Left ventricle myocardium superior (tissue), 1 donor: ENCODE measurements at regions not wholly inside any gene's neighbourhood (a gene's known extent, or its start where the extent isn't known, plus 50 kb on each side); places are given as distances from the start of the nearest gene placed in this dataset.
A peak's percentile ranks its signal among the peaks of the same experiment; 100 is the strongest.

ENCODE experiments used
- ATAC-seq: fragments of 200-7000 bp; cut with Tn5 transposase; one replicate; pipeline ENCODE4 v1.9.1; 2020; ENCODE audit warnings: mild to moderate bottlenecking, moderate library complexity
- DNase-seq: peaks from one replicate; pipeline ENCODE4 v3.0.0-alpha.2; 2020
- intact Hi-C: fragments of 100-400 bp; cut with micrococcal nuclease; formaldehyde crosslinking; loops from one replicate; pipeline ENCODE4 v1.11.0; 2022
- donor health status: DM: no; HTN: yes; CAD: no; lungs with severe emphysema.

DNA sequence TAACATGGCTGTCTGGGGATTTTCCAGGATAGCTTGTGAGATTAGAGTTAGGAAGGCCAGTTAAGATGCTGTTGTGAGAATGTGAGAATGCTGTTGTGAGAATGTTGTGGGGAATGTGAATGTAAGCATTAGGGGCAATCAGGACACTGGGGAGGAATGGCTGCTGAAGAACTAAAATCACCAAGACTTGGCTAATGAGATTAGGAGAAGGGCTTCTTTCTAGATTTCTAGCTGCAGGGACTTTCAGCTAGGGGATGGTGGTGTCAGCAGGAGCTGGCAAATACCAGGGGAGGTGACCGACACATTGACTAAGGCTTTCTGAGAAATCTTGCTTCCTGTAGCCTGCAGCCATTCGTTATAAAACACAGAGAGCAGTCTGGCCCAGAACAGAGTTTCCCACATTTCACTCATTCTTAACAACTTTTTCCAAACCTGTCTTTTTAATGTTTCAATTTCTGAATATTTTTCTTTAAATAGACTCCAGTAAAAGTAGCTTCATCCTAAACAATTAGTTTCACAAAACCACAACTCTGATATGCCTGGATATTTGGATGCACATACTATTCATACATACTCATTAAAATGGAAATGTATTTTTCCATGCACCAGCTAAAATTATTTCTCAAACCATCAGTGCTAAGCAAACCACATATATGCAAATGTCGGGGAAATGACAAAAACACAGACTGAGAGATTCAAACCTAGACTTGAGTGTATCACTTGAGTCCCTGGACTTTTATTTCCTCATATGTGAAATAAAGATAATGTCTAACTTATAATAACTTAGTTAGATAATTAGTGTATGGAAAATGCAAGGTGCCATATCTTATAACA is 89.3 kb upstream of the TNC start:
- DNase-seq (no peak), ATAC-seq (no peak)
- intact Hi-C loops: no loop called here

- no peak for ATAC-seq
- intact Hi-C loops: no loop called here
- no peak for DNase-seq
These were observed 90.5 kb upstream of the TNC start for GRCh38 chr9:115208501-115208900.

- intact Hi-C loops: no loop called here
- no peak for ATAC-seq
- DNase-seq: no peak
These were observed 91.8 kb upstream of the TNC start for GRCh38 chr9:115209601-115210306.

- ATAC-seq (no peak), DNase-seq (no peak)
- intact Hi-C loops: no loop called here
These were observed 92.7 kb upstream of the TNC start for GRCh38 chr9:115210699-115211098.

DNA sequence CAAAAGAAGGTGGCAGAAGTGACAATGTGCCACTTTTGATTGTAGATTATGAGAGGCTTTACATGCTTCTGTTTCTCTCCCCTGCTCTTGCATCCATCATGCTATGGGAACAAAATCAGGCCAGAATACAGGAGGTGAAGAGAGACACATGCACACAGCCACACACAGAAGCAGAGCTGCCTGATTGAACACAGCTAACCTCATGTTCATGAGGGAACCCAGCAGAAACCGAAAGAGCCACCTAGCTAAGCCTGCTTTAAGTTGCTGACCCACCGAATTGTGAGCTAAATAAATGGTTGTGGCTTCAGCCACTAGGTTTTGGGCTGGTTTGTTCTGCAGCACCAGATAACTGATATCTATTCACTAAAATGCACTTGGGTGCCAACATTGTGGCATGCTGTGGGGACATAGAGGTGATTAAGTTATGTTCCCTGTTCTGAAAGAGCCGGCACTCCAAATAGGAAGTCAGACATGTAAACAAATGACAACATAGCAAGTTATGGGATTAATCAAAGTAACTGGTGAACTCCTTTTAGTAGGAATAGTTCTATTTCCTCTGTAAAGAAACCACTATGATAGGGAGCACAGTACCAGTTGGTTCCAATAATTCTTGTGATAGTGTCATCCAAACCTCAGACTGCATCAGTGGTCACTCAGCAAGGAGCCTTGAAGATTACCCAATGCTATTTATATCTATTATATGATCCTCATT is 93.6 kb upstream of the TNC start:
- ATAC-seq: peak; percentile 9
- intact Hi-C loops: no loop called here

GRCh38 chr9:115212125-115212605 is 94.2 kb upstream of the TNC start:
- DNase-seq: no peak
- no peak for ATAC-seq
- intact Hi-C loops: no loop called here

More for the DNA sequence above, 93.6 kb upstream of the TNC start:
- DNase-seq: no peak

DNA sequence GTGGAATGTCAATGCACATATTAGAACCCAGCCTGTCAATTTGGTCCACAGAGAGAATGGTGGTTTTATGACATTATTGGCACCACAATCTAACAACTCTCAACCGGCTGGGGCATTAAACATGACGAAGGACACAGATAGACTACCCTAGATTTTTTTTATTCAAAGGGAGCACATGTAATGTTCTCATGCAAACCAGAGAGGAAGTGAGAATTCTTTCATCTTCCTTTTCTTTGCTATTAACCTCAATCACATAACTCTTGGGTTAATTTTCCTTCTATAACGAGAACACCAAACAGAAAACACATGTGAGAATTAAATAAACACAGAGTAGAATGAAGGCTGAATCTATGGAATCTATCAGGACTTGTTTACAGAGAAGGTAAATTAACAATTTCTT is 94.9 kb upstream of the TNC start:
- no peak for ATAC-seq
- intact Hi-C loops: no loop called here
- DNase-seq: no peak

DNA sequence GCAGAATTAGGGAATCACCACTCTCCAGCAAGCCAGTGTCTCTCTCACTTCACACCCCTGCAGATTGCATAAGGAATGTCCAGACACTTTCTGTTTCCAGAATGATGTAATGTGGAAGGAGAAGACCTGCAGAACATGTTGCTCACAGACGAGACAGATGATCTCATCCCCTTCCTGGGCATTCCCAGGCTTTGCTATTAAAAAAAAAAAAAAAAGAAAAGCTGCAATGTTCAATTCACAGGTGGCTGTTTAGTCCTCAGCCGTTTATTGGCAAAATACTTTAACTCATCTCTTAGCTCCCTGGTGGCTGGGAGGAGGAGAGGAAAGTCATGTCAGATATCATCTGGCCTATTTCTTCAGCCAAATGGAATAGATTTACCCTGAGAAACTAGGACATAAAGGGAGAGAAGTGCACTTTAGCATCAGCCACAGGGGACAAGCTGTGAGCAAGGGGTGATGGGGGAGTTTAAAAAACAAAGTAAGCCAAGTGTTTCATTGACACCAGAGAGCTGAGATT is 95.9 kb upstream of the TNC start:
- intact Hi-C loops: no loop called here
- DNase-seq: no peak
- peak; percentile 97 for ATAC-seq

- no peak for ATAC-seq
- intact Hi-C loops: no loop called here
- DNase-seq: no peak
These were observed 98.9 kb upstream of the TNC start for GRCh38 chr9:115216873-115217272.

DNA sequence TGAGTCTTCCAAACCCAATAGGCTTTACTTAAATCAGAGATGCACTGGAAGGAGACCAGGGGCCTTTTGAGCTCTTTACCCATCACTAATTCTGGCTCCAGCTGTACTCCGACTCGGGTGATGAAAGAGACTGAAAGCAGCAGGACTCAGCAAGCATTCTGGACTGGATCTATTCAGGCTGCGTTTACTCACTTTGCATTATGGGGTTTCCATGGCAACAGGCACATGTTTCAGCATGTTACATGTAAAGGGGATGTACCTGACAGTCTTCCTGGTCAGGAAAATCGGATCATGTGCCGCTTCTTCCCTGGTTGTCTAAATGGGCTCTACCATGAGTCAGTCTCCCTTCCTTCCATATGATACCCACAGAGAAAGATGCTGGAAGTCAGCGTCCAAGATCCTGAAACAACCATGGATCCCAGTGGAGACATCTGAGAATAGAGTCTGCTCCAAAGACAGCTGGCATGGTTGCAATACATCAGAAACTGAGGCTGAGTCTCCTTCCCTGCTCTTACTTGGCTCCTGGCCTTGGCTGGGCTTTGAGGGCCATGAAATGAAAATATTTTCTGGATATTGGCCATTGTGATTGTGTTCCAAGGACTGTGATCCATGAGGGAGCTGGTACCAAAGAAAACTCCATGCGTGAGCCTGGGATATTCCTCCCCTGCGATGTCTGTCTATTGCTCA is 102.5 kb upstream of the TNC start:
- intact Hi-C loops: no loop called here
- DNase-seq: no peak

DNA sequence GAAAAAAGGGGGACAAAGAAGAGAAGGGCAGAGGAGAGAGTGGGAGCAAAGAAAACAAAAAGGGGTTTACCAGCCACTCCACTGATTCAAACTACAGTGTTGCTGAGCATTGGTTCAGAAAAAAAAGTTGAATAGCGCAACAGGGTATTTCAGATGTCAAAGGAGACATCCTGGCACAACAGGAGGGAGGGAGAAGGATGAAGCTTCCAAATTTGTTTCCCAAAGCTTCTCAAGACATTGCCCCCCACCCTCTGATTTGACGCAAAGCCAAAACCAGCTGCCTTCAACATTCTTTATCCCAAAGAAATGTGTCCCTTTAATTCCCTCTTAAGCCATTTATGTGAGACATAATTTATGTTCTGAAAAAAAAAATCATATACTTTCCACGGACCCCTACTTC is 105.5 kb upstream of the TNC start:
- intact Hi-C loops: no loop called here
- ATAC-seq (no peak), DNase-seq (no peak)

More for the DNA sequence above, 102.5 kb upstream of the TNC start:
- no peak for ATAC-seq

DNA sequence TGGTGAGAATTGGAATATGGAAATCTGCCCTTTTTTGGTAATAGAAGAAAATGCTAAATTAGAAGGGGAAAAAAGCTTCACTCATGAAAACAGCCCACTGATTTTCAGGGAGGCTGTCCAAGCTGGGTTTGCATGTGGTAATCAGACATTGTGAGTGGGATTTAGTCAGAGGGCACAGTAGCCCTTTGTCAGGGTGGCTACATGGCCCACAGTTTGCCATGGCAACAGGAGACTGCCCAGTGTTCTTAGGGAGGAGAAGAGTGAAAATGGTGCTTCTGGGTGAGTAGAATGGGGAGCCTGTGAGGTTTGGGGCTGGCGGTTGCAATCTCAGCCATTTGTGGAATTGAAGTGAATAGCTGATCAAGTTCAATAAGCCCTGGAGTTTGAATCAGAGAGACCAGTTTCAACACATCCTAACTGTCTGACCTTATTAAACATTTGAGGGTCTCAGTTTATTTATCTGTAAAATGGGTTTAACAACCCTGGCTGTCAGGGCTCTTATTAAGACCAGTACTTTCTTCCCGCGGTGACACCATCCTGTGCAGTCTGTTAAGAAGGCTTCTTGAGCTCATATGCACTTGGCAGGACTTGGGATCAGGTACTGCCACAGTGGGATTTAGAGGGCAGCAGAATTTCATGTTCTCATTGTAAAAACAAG is 107.6 kb upstream of the TNC start:
- ATAC-seq (no peak), DNase-seq (no peak)
- intact Hi-C loops: no loop called here

- intact Hi-C loops: no loop called here
- ATAC-seq (no peak), DNase-seq (no peak)
These were observed 108.2 kb upstream of the TNC start for GRCh38 chr9:115226152-115226551.

- DNase-seq (no peak), ATAC-seq (no peak)
- intact Hi-C loops: no loop called here
These were observed 111.5 kb upstream of the TNC start for GRCh38 chr9:115229496-115229895.

GRCh38 chr9:115230924-115231515 is 113.1 kb upstream of the TNC start:
- intact Hi-C loops: no loop called here

GRCh38 chr9:115232181-115232774 is 114.3 kb upstream of the TNC start:
- ATAC-seq (no peak), DNase-seq (no peak)
- intact Hi-C loops: no loop called here

More at GRCh38 chr9:115230924-115231515, 113.1 kb upstream of the TNC start:
- ATAC-seq (no peak), DNase-seq (no peak)

DNA sequence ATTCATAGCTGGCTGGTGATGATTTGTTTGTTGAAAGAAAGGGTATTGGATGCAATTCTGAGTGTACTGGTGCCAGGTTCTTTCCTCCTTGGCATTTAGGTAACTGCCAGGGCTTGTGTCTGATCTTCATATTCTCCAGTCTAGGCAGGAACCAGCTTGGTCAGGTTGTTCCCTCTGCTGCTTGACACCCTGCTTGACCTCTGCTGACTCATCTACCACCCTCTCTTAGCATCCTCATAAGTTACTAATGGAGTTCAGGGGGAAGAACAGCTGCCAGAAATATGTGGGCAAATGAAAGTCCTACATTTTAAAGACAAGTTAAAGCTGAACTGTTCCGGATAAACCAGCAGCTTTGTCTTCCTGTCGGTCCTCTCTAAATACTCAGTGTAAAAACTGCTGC is 116.1 kb upstream of the TNC start:
- intact Hi-C loops: no loop called here
- no peak for DNase-seq
- ATAC-seq: no peak

- DNase-seq (no peak), ATAC-seq (no peak)
- intact Hi-C loops: no loop called here
These were observed 117.3 kb upstream of the TNC start for GRCh38 chr9:115235221-115235620.
